Stimulated activated naive CD8-positive, alpha-beta T cell treated with anti-CD3 and anti-CD28 coated beads, Interleukin-15, Interleukin-2, amounts not matched to agents 100 U/mL and 50 U/mL, for 24 hours (primary cell): ENCODE measurements at regions not wholly inside any gene's neighbourhood (a gene's known extent, or its start where the extent isn't known, plus 50 kb on each side); places are given as distances from the start of the nearest gene placed in this dataset.

Experiments used
- ATAC-seq: fragments of 150-1000 bp; cut with Tn5 transposase; one replicate; pipeline ENCODE4 v1.10.0; 2021
- DNase-seq: peaks from one replicate; pipeline ENCODE4 v3.0.0; 2021

GRCh38 chr4:57607566-57608180 is 497.5 kb upstream of the IGFBP7 start:
- ATAC-seq (no peak), DNase-seq (no peak)

DNA sequence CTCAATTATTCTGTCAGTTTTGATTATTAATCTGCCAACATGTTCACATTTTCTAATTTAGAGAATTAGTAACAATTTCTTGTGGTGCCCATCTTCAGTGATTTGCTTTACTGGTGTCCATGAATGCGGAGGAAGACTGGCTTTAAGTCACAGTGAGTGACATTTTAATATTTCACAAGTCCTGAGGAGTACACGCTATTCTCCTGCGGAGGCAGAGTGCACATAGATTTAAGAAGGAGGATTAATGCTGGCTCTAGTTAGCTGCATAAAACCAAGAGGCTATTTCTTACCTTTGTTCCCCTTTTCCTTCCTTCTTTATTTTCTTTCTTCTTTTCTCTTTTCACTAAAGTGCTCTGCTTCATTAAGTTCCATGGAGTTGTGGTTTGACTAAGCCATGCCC is 495.2 kb upstream of the IGFBP7 start:
- ATAC-seq (no peak), DNase-seq (no peak)

GRCh38 chr4:57602141-57602540 is 492.0 kb upstream of the IGFBP7 start:
- DNase-seq, result no peak
- no peak for ATAC-seq

DNA sequence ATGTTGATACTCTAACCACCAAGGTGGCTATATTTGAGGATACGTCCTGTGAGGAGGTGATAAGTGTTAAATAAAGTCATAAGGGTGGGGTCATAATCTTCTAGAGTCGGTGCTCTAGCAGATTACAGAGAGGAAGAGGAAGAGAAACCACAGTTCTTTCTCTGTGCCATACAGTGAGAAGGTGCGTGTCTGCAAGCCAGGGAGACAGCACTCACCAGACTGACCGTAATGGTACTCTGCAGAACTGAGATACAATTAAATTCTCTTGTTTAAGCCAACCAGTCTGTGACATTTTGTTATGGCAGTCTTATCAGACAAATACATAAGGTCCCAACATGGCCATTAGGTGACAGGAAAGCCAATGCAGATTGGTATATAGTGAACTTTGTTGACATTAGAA is 480.9 kb upstream of the IGFBP7 start:
- ATAC-seq, result no peak
- no peak for DNase-seq

GRCh38 chr4:57588557-57588956 is 478.4 kb upstream of the IGFBP7 start:
- DNase-seq, result no peak

DNA sequence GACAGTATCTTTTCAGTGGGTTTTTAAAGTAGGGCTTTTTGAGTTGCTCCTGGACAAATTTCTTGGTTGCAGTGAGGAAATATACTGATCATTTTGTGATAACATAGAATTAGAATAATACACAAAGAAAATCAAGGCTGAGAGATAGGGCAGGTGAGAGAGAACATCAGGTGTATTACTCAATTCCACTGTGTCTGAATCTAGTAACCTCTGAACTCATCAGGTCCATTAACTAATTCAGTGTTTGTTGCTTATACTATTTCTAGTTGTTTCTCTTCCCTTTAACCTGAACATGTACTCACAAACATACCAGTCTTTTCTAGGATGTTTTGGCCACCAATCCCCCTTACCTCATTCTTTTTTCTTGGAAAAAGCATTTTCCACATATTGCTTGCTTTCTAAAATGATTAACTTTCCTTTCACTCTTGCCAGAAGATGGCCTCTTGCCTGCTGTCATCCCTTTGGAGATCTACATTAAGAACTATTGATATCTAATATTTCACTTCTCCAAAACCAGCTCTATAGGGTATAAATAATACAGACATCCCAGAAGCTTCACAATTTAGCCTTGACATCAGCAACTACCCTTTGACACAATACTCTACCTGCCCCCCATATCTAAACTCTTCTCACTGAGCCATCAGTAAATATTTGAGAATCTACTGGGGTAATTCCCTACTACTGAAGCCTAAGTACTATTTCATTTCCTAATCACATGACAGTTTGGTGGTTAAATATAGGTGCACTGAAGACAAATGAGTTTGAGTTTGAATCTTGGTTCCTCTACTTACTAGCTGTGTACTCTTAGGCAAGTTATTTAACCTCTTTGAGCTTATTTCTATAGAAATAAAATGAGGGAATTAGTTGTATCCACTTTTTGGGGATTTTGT is 470.8 kb upstream of the IGFBP7 start:
- DNase-seq, result no peak
- no peak for ATAC-seq

More at GRCh38 chr4:57588557-57588956, 478.4 kb upstream of the IGFBP7 start:
- ATAC-seq, result no peak

DNA sequence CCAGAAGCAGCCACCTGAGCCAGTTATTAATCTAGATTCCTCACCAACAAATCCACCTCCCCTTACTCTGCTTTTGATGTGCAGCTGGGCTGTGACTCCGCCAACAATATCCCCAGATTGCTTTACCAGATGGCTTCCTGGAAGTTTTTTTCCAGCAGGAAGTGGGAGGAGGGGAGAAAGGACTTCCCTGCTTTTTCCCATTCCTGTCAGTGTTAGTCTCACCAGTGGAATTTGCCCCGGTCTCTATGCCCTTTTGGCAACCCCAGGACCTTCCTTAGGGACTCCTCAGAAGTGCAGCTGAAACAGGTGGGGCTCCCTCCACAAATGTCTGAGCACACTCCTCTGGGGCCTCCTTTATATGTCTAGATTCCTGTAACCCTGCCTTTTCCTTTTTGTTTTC is 465.2 kb upstream of the IGFBP7 start:
- DNase-seq, result no peak
- no peak for ATAC-seq

GRCh38 chr4:57554556-57555092 is 444.4 kb upstream of the IGFBP7 start:
- ATAC-seq (no peak), DNase-seq (no peak)

DNA sequence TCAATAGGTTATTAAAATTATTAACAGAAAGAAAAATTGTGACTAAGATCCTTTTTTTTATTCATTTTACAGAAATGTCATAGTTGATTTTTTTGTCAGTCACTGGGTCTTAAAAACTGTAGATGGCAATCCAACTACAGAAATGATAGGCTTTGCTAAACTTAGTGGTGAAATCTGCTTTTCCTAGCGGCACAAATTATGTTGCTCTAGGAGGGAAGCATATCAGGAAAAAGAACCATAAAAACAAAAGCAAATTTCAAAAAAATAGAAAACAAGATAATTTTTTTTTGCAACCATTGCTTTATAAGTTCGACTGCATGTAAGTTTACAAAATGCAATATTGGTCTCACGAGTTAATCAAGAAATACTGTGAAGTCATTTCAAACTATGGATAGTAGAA is 443.5 kb upstream of the IGFBP7 start:
- no peak for DNase-seq
- ATAC-seq, result no peak

GRCh38 chr4:57550198-57550597 is 440.0 kb upstream of the IGFBP7 start:
- ATAC-seq (no peak), DNase-seq (no peak)

DNA sequence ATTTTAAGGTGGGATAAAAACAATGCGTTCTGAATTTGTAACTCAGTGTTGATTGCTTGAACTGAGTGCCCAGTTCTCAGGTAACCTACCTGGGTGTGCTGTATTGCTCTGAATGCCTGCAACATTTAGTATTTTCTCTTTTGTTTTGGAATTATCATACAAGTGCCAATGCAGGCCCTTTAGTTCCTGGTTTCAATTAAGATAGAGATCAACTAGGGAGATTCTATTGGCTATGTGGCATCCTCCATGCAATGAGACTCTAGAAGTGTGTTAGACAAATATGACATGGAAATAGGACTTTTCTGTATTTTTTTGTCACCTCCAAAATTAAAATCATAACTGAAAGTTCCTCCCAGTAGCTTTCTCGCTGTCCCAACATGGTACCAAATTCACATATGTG is 438.7 kb upstream of the IGFBP7 start:
- DNase-seq, result no peak
- ATAC-seq, result no peak

DNA sequence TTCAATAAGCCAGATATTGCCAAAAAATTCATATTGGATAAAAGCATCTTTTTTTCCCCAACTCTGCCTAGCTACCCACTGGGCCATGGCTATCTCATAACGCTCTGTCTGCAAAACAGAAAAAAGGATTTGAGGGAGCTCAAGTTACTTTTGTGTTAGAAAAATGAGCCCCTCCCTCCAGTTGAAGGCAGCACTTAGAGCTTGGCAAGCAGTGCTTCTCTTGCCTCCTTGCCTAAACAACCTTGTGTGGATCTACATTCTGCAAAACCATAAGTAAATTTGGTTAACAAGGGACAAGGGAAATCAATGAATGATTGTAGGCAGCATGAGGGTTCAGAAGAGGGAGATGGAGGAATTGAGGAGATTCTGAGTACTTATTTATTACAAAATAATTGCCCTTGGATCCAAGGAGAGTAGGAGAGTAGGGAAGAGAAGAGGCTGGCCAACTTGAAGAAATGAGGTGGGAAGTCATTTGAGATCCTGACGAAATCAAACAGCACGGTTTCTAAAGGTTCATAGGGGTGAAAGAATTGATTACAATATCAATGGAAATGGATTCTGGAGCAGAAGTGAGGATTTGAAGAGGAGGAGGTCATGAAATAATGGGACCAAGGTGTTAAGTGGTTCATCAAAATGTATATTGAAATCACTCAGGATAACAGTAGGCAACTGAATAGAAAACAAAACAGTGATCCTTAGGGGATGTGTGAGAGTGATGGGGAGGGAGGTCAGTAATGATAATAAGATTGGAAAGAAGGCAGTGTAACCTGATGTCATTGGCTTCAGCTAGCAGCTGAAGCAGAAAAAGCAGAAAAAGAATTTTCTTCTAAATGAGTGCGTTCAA is 434.8 kb upstream of the IGFBP7 start:
- ATAC-seq (no peak), DNase-seq (no peak)

DNA sequence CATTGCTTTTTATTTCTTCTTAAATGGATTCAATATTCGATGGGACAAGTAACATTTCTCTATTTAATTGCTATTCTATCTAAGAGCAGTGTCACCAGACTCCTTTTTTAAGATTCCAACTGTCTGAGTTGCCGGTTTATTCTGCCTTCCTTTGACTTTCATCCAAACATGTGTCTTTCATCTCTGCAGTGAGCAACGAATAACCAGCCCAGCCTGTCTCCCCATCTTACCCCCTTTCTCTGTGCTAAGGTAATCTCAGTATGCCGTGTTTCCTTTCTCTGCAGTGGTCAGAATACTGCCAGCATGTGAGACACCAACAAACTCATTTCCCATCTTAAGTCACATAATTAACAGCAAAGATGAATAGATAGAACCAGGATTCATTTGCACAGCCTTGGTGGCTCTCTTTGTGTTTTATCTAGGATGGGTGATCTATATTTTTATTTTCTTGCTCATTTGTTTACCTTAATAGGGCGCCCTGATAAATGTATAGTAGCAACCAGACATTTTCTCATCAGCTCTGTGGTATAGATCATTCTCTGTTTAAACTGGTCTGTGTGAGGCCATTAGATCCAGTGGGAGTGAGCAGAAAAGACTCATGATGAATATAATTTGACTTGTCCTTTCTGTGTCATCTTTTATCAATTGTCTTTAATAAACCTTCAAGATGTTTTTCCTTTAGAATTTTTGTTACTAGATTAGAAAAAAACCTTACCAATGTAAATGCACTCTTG is 394.8 kb upstream of the IGFBP7 start:
- no peak for ATAC-seq
- no peak for DNase-seq

DNA sequence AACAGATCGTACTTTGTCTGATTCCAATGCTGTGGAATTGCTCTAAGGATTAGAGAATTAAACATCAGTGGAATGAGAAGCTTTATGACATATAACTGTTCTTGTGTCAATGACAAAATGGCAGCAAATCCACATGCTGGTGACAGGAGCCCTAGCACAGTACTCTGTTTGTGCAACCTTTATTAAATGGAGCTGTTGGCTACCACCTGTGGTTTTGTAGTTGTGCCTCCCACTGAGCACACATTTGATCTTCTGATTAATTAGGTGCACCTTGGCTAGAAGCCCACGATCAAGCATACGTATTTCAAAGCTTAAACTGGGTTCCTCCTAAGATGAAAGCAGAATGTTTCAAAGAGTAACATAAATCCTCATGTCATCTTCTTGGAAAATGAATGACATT is 394.0 kb upstream of the IGFBP7 start:
- DNase-seq (no peak), ATAC-seq (no peak)

GRCh38 chr4:57501720-57502119 is 391.5 kb upstream of the IGFBP7 start:
- no peak for DNase-seq
- ATAC-seq, result no peak

DNA sequence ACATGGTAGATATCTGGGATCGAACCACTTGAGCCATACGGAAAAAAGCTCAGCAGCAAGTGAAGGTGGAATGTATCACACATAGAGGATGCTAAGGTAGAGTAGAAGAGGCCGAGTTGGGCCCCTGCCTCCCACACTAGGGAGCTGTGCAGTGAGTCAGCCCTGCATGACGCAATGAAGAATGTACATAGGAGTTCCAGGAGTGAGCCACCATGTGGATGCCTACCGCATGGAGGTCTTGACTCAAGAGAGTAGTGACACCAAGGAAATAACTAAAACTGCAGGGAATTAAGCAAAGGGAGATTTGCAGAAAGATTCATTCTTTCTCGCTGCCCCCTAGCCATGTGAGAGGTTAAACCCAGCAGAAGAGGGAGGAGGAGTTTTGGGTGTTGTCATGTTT is 389.6 kb upstream of the IGFBP7 start:
- DNase-seq (no peak), ATAC-seq (no peak)

DNA sequence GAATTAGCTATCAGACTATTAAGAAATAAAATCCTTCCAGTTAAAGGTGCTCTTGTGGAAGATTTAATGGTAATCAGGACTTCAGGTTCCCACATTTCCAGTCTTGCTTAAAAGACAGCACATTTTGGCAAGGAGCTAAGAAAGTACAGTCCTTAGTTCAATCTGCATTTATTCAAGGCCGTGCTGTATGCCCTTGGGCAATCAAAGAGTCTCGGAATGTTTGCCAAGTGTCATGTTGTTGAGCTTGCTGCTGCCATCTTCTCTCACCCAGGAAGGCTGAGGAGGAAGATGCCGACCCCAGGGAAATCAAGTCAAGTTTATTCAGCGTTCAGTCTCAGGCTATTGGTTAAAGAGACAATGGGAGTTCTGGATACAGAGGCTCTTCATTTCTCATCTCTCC is 388.1 kb upstream of the IGFBP7 start:
- no peak for DNase-seq
- ATAC-seq, result no peak

GRCh38 chr4:57496697-57497471 is 386.7 kb upstream of the IGFBP7 start:
- DNase-seq (no peak), ATAC-seq (no peak)

DNA sequence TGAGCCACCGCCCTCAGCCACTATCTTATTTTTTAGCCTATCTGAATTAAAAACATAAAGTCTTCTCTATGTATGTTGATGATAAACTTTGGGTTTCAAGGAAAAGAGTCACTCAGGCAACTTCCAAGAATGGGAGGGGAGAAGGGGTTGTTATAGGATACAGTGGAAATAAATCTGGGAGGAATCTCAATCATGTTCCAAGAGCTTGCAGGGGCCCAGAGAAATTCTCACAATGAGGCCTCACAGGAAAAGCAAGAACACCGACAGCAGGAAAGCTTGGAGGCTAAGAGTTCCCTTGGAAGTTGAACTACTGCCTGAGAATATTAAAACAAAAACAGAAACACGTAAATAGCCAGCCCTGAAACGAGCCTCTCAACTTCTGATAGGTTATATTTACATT is 384.6 kb upstream of the IGFBP7 start:
- DNase-seq (no peak), ATAC-seq (no peak)

- no peak for DNase-seq
- ATAC-seq, result no peak
These were observed 382.2 kb upstream of the IGFBP7 start for GRCh38 chr4:57492251-57492878.

DNA sequence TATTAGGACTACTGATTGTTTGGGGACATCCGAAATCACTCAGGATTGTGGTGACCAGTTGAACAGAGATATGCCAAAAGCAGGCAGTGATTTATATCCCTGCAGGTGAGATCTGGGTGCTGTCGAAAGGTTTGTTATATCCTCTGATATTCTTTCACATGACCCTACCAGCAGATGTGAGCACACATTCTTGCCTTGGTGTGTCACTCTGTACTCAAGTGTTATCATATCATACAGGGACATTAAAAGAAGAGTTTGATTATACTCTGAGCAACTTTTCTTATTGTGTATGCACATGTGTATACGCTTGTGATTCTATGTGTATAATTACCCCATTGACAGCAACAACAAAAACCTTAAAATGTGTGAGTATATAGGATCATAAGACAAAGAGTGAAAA is 381.2 kb upstream of the IGFBP7 start:
- DNase-seq (no peak), ATAC-seq (no peak)
